Smooth muscle cell (in vitro differentiated cells): ENCODE measurements at regions not wholly inside any gene's neighbourhood (a gene's known extent, or its start where the extent isn't known, plus 50 kb on each side); places are given as distances from the start of the nearest gene placed in this dataset.

Source experiments
- DNase-seq: peaks from one replicate; lab custom pipeline; 2025; ENCODE audit not compliant: unreplicated experiment; lab: John Stamatoyannopoulos, UW
- H2AFZ ChIP-seq: fragments of 200-600 bp; sonication (generic); 2 replicates; pipeline ENCODE4 v1.6.0; 2016; ENCODE audit warnings: antibody characterized with exemption, low read depth, mild to moderate bottlenecking
- H3F3A ChIP-seq: fragments of 200-600 bp; sonication (generic); 2 replicates; pipeline ENCODE4 v1.6.0; 2017; ENCODE audit warnings: antibody characterized with exemption, low read depth
- H3K27ac ChIP-seq: fragments of 200-600 bp; sonication (generic); 2 replicates; pipeline ENCODE4 v1.5.1; 2016; ENCODE audit warnings: low read depth, mild to moderate bottlenecking
- H3K27me3 ChIP-seq: fragments of 200-600 bp; sonication (generic); 2 replicates; pipeline ENCODE4 v1.6.1; 2016; ENCODE audit warnings: low read depth, mild to moderate bottlenecking
- H3K36me3 ChIP-seq: fragments of 200-600 bp; sonication (generic); 2 replicates; pipeline ENCODE4 v1.5.1; 2016; ENCODE audit warnings: low read depth
- H3K4me1 ChIP-seq: fragments of 200-600 bp; sonication (generic); 2 replicates; pipeline ENCODE4 v1.5.1; 2016; ENCODE audit warnings: low read depth
- H3K4me2 ChIP-seq: fragments of 200-600 bp; sonication (generic); 2 replicates; pipeline ENCODE4 v1.6.0; 2016; ENCODE audit warnings: mild to moderate bottlenecking
- H3K4me3 ChIP-seq: fragments of 200-600 bp; sonication (generic); 2 replicates; pipeline ENCODE4 v1.5.1; 2016; ENCODE audit warnings: mild to moderate bottlenecking
- H3K79me2 ChIP-seq: fragments of 200-600 bp; sonication (generic); 2 replicates; pipeline ENCODE4 v1.6.0; 2016; ENCODE audit warnings: low read depth, mild to moderate bottlenecking
- H3K9ac ChIP-seq: fragments of 200-600 bp; sonication (generic); 2 replicates; pipeline ENCODE4 v1.6.0; 2016; ENCODE audit warnings: low read depth
- H3K9me3 ChIP-seq: fragments of 200-600 bp; sonication (generic); replicated peaks from 2 replicates; pipeline ENCODE4 v1.5.1; 2016; ENCODE audit warnings: low read depth
- H4K20me1 ChIP-seq: fragments of 200-600 bp; sonication (generic); 2 replicates; pipeline ENCODE4 v1.6.0; 2016; ENCODE audit warnings: low read depth
- WGBS: methylation state at CpG from one replicate; pipeline ENCODE4 v1.1.7; 2016; ENCODE audit warnings: low lambda C conversion rate; 5-methylcytosine and 5-hydroxymethylcytosine counted together
- TF ChIP-seq, protein P1 (sequence below): fragments of 200-600 bp; sonication (generic); IDR thresholded peaks from 2 replicates; pipeline ENCODE4 v1.5.1; 2017; ENCODE audit warnings: borderline replicate concordance, mild to moderate bottlenecking, antibody characterized with exemption; ENCODE audit not compliant: insufficient read depth, poor library complexity, severe bottlenecking

DNA sequence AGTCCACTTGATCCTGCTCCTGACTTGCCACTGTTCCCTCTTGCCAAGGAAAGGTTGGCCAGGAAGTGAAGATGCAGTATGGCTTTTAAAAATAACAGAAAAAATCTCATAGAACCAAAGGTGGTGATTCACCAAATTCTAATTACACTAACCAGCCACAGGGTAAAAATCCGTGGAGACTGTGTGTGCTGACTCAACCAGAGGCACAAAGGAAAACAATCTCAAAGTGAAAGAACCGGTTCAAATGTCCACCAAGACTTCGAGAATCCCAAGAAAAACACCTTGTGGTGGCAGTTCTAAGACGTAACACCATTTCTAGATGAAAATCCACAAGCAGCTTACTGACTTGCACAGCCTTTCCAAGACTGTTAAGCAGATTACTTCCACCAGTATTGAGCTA, 279.1 kb downstream of the TLE1 start:
- Histone ChIP-seq H3K4me2 (peak overlapping the region; percentile 74), H3K36me3 (no peaks in the 10 kb centered on the region), H3K4me3 (no peak overlapping the region), H4K20me1 (no peaks in the 10 kb centered on the region), H3K79me2 (no peaks in the 10 kb centered on the region), H2AFZ (peak overlapping the region; percentile 58), H3K9ac (peak overlapping the region; percentile 39), H3K9me3 (no peaks in the 10 kb centered on the region), H3K27ac (peak overlapping the region; percentile 86), H3K27me3 (no peaks in the 10 kb centered on the region), H3F3A (no peaks in the 10 kb centered on the region), H3K4me1 (no peaks in the 10 kb centered on the region)
- no peak for DNase-seq
- 20% methylated on average over 4 of the region's 4 CpGs for WGBS
- TF ChIP-seq, protein P1, sequence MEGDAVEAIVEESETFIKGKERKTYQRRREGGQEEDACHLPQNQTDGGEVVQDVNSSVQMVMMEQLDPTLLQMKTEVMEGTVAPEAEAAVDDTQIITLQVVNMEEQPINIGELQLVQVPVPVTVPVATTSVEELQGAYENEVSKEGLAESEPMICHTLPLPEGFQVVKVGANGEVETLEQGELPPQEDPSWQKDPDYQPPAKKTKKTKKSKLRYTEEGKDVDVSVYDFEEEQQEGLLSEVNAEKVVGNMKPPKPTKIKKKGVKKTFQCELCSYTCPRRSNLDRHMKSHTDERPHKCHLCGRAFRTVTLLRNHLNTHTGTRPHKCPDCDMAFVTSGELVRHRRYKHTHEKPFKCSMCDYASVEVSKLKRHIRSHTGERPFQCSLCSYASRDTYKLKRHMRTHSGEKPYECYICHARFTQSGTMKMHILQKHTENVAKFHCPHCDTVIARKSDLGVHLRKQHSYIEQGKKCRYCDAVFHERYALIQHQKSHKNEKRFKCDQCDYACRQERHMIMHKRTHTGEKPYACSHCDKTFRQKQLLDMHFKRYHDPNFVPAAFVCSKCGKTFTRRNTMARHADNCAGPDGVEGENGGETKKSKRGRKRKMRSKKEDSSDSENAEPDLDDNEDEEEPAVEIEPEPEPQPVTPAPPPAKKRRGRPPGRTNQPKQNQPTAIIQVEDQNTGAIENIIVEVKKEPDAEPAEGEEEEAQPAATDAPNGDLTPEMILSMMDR = no peak

GRCh38 chr9:81408951-81409350, 280.4 kb downstream of the TLE1 start:
- no peak overlapping the region for H3K27ac ChIP-seq
- no peaks in the 10 kb centered on the region for H3K9me3 ChIP-seq
- no peaks in the 10 kb centered on the region for H3K27me3 ChIP-seq
- H4K20me1 ChIP-seq = no peaks in the 10 kb centered on the region
- DNase-seq = no peak
- no peak overlapping the region for H3K9ac ChIP-seq
- no peaks in the 10 kb centered on the region for H3F3A ChIP-seq
- TF ChIP-seq, protein P1 = no peak
- H2AFZ ChIP-seq = no peak overlapping the region
- no peaks in the 10 kb centered on the region for H3K79me2 ChIP-seq
- no peaks in the 10 kb centered on the region for H3K36me3 ChIP-seq
- H3K4me3 ChIP-seq = no peak overlapping the region
- H3K4me1 ChIP-seq = no peaks in the 10 kb centered on the region
- H3K4me2 ChIP-seq = no peak overlapping the region

DNA sequence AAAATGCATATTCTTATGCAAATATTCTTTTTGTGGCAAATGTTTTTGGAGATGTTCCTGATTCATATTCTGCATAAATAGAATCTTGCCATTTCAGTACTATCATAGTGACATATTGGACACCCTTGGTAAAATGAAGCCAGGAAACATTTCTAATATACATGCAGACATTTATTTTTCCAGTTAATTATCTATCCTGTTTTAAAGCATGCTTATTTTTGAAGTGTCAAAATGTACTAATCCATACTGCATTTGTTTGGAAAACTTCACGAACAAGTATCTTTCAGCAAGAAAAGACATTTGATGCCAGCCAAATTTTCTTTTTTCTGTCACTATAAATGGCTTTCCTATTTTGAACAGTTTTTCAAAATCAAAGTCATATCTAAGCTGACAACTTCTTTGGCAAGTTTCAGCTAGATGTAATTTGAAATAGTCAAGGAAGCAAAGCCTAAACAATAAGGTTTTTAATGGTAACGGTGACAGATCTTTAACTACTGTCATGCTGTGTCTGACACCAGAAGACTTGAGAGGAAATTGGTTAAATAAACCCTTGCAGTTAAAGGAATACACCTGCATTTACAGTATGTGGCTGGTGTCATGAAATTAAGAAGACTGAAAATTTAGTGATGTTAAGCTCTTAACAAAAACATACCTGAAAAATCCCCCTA, 284.3 kb downstream of the TLE1 start:
- no peaks in the 10 kb centered on the region for H3K27me3 ChIP-seq
- DNase-seq = no peak
- no peak overlapping the region for H3K27ac ChIP-seq
- no peaks in the 10 kb centered on the region for H4K20me1 ChIP-seq
- 85% methylated on average over 2 of the region's 2 CpGs for WGBS
- H3K9ac ChIP-seq = no peak overlapping the region
- H3K79me2 ChIP-seq = no peaks in the 10 kb centered on the region
- no peaks in the 10 kb centered on the region for H3K9me3 ChIP-seq
- H3K36me3 ChIP-seq = no peaks in the 10 kb centered on the region
- no peak overlapping the region for H2AFZ ChIP-seq
- no peak overlapping the region for H3K4me3 ChIP-seq
- TF ChIP-seq, protein P1 = no peak
- H3K4me1 ChIP-seq = no peaks in the 10 kb centered on the region
- H3F3A ChIP-seq = no peaks in the 10 kb centered on the region
- no peak overlapping the region for H3K4me2 ChIP-seq
